SK-N-SH (cell line): ENCODE measurements at regions not wholly inside any gene's neighbourhood (a gene's known extent, or its start where the extent isn't known, plus 50 kb on each side); places are given as distances from the start of the nearest gene placed in this dataset.

ENCODE experiments used
- CTCF ChIA-PET: fragments of 300-600, 350-600 bp; formaldehyde crosslinking; extraction: SDS; loops from one replicate; lab custom pipeline; 2021; lab: Yijun Ruan, JAX
- POLR2A ChIA-PET: fragments of 350-600 bp; sonication (Branson Sonifier 250); formaldehyde crosslinking; extraction: SDS; loops from one replicate; lab custom pipeline; 2020; ENCODE audit warnings: antibody characterized with exemption, inconsistent platforms; lab: Yijun Ruan, JAX
- DNase-seq: peaks from one replicate; pipeline ENCODE4 v3.0.0; 2012
- H2AFZ ChIP-seq: fragments of 200-600 bp; sonication (generic); 2 replicates; pipeline ENCODE4 v1.8.1; 2016; ENCODE audit warnings: antibody characterized with exemption, mild to moderate bottlenecking, low read depth
- H3F3A ChIP-seq: fragments of 200-600 bp; sonication (generic); replicated peaks from 2 replicates; pipeline ENCODE3; 2016; ENCODE audit warnings: antibody characterized with exemption, mild to moderate bottlenecking; ENCODE audit not compliant: insufficient read depth
- H3K27ac ChIP-seq, 2 experiments: fragments of 200-500 bp in 1 of 2; fragments of 200-600 bp in 1 of 2; sonication (Bioruptor generic) in 1 of 2; sonication (generic), shearing (Covaris generic) in 1 of 2; 2 replicates each; pipeline versions ENCODE4 v1.5.1 to v1.6.1; 2014 to 2016; ENCODE audit warnings: low read depth in 2 of 2, inconsistent platforms in 1 of 2, low read length in 1 of 2, mild to moderate bottlenecking in 1 of 2, mixed read lengths in 1 of 2
- H3K27me3 ChIP-seq: fragments of 200-600 bp; sonication (generic), shearing (Covaris generic); 2 replicates; pipeline ENCODE4 v1.6.1; 2016; ENCODE audit warnings: mixed run types; ENCODE audit not compliant: insufficient read depth
- H3K36me3 ChIP-seq, 2 experiments: fragments of 200-500 bp in 1 of 2; fragments of 200-600 bp in 1 of 2; sonication (Bioruptor generic) in 1 of 2; sonication (generic) in 1 of 2; replicated peaks in 1 of 2; 2 replicates each; pipeline versions ENCODE3 to v1.5.1; 2014 to 2016; ENCODE audit warnings: low read length in 1 of 2, mild to moderate bottlenecking in 1 of 2; ENCODE audit not compliant: insufficient read depth in 2 of 2, control insufficient read depth in 1 of 2
- H3K4me1 ChIP-seq, 2 experiments: fragments of 200-500 bp in 1 of 2; fragments of 200-600 bp in 1 of 2; sonication (Bioruptor generic) in 1 of 2; sonication (generic), shearing (Covaris generic) in 1 of 2; 2 replicates each; pipeline versions ENCODE4 v1.5.1 to v1.6.1; 2014 to 2016; ENCODE audit warnings: low read depth in 1 of 2, low read length in 1 of 2, mixed run types in 1 of 2; ENCODE audit not compliant: insufficient read depth in 2 of 2, control insufficient read depth in 1 of 2
- H3K4me2 ChIP-seq: fragments of 200-600 bp; sonication (generic), shearing (Covaris generic); 2 replicates; pipeline ENCODE4 v1.6.1; 2017; ENCODE audit warnings: mixed run types
- H3K4me3 ChIP-seq, 2 experiments: fragments of 200-500 bp in 1 of 2; fragments of 200-600 bp in 1 of 2; sonication (Bioruptor generic) in 1 of 2; sonication (generic), shearing (Covaris generic) in 1 of 2; 2 replicates each; pipeline versions ENCODE4 v1.5.1 to v1.8.1; 2014 to 2016; ENCODE audit warnings: low read depth in 2 of 2, inconsistent platforms in 1 of 2, low read length in 1 of 2, mild to moderate bottlenecking in 1 of 2, mixed read lengths in 1 of 2, moderate library complexity in 1 of 2
- H3K79me2 ChIP-seq: fragments of 200-600 bp; sonication (generic); 2 replicates; pipeline ENCODE4 v1.8.1; 2017; ENCODE audit warnings: mild to moderate bottlenecking; ENCODE audit not compliant: insufficient read depth
- H3K9ac ChIP-seq: fragments of 200-600 bp; sonication (generic); 2 replicates; pipeline ENCODE4 v1.6.1; 2017; ENCODE audit warnings: mixed run types
- H3K9me2 ChIP-seq: fragments of 200-600 bp; sonication (generic); 2 replicates; pipeline ENCODE4 v1.6.1; 2017; ENCODE audit warnings: mixed run types
- H3K9me3 ChIP-seq: fragments of 200-600 bp; sonication (generic); 2 replicates; pipeline ENCODE4 v1.6.1; 2017; ENCODE audit warnings: mixed run types, mild to moderate bottlenecking, moderate library complexity
- H4K20me1 ChIP-seq: fragments of 200-600 bp; sonication (generic); 2 replicates; pipeline ENCODE4 v1.6.1; 2017; ENCODE audit warnings: mild to moderate bottlenecking, mixed run types; ENCODE audit not compliant: insufficient read depth
- CHD2 ChIP-seq: fragments of 150-350 bp; IDR thresholded peaks from 2 replicates; pipeline ENCODE4 v1.6.1; 2018; ENCODE audit warnings: low read length; ENCODE audit not compliant: partially characterized antibody
- CTCF ChIP-seq: fragments of 200-600 bp; sonication (generic); IDR thresholded peaks from 2 replicates; pipeline ENCODE4 v1.6.1; 2017; ENCODE audit warnings: antibody characterized with exemption, mild to moderate bottlenecking, moderate library complexity
- ELF1 ChIP-seq: IDR thresholded peaks from 2 replicates; pipeline ENCODE4 v1.4.0; 2012
- EP300 ChIP-seq, 2 experiments: IDR thresholded peaks; 2 replicates each; pipeline versions ENCODE4 v1.4.0 to v1.6.1; 2012; ENCODE audit warnings: borderline replicate concordance in 1 of 2, low read depth in 1 of 2, low read length in 1 of 2
- EZH2phosphoT487 ChIP-seq: fragments of 200-600 bp; sonication (generic); IDR thresholded peaks from 2 replicates; pipeline ENCODE4 v1.6.1; 2017; ENCODE audit warnings: low read depth, mixed run types, mild to moderate bottlenecking, antibody characterized with exemption, moderate library complexity, borderline replicate concordance
- IRF3 ChIP-seq: fragments of 150-350 bp; IDR thresholded peaks from 2 replicates; pipeline ENCODE4 v1.6.1; 2016; ENCODE audit warnings: mild to moderate bottlenecking, low read depth, low read length
- JUND ChIP-seq: IDR thresholded peaks from 2 replicates; pipeline ENCODE4 v1.4.0; 2012
- MAX ChIP-seq: IDR thresholded peaks from 2 replicates; pipeline ENCODE4 v1.4.0; 2012; ENCODE audit warnings: low read depth
- MEF2A ChIP-seq: IDR thresholded peaks from 2 replicates; pipeline ENCODE4 v1.4.0; 2012; ENCODE audit warnings: low read depth, borderline replicate concordance
- POLR2AphosphoS5 ChIP-seq: IDR thresholded peaks from 2 replicates; pipeline ENCODE4 v1.6.1; 2012; ENCODE audit warnings: low read depth, low read length
- RAD21 ChIP-seq: IDR thresholded peaks from 2 replicates; pipeline ENCODE4 v1.6.1; 2012; ENCODE audit warnings: mild to moderate bottlenecking, low read length
- RCOR1 ChIP-seq: fragments of 150-350 bp; IDR thresholded peaks from 2 replicates; pipeline ENCODE4 v1.6.1; 2017; ENCODE audit warnings: antibody characterized with exemption, low read length
- RFX5 ChIP-seq: IDR thresholded peaks from 2 replicates; pipeline ENCODE4 v1.6.1; 2012; ENCODE audit warnings: mild to moderate bottlenecking, improper control_type of control experiment, low read length
- SIN3A ChIP-seq: IDR thresholded peaks from 2 replicates; pipeline ENCODE4 v1.6.1; 2012; ENCODE audit warnings: low read depth, mild to moderate bottlenecking, low read length, moderate library complexity, borderline replicate concordance
- TEAD4 ChIP-seq: IDR thresholded peaks from 2 replicates; pipeline ENCODE4 v1.4.0; 2012; ENCODE audit warnings: mild to moderate bottlenecking, borderline replicate concordance; ENCODE audit not compliant: insufficient read depth
- USF1 ChIP-seq: IDR thresholded peaks from 2 replicates; pipeline ENCODE4 v1.4.0; 2012; ENCODE audit warnings: low read depth, borderline replicate concordance
- ZBTB33 ChIP-seq: IDR thresholded peaks from 2 replicates; pipeline ENCODE4 v1.4.0; 2012; ENCODE audit warnings: low read depth, borderline replicate concordance
- WGBS: methylation state at CpG from one replicate; pipeline ENCODE4 v1.1.6; 2017; ENCODE audit warnings: low lambda C conversion rate; 5-methylcytosine and 5-hydroxymethylcytosine counted together

- no peak overlapping the region for H3K4me3 ChIP-seq
- H2AFZ ChIP-seq, result no peak overlapping the region
- no peak for DNase-seq
- H4K20me1 ChIP-seq, result no peaks in the 10 kb centered on the region
- no peaks in the 10 kb centered on the region for H3K4me1 ChIP-seq
- TF ChIP-seq ELF1, result no peak
- TF ChIP-seq IRF3, result no peak
- TF ChIP-seq CTCF, result no peak
- TF ChIP-seq RFX5, result no peak
- TF ChIP-seq JUND, result no peak
- TF ChIP-seq CHD2, result no peak
- TF ChIP-seq POLR2AphosphoS5, result no peak
- no peak for TF ChIP-seq MEF2A
- no peak for TF ChIP-seq EP300 (IDR thresholded peaks at IDR 0.05; ENCODE audit: borderline replicate concordance in 1 of 2, low read depth in 1 of 2, low read length in 1 of 2)
- TF ChIP-seq ZBTB33, result no peak
- no peak for TF ChIP-seq RCOR1
- no peak for TF ChIP-seq SIN3A
- TF ChIP-seq USF1, result no peak
- no peak for TF ChIP-seq MAX
- TF ChIP-seq TEAD4, result no peak
- TF ChIP-seq RAD21, result no peak
- TF ChIP-seq EZH2phosphoT487, result no peak
- H3K27ac ChIP-seq, result no peak overlapping the region
- 1% methylated on average over 4 of the region's 4 CpGs for WGBS
- no peak overlapping the region for H3K9ac ChIP-seq
- no peaks in the 10 kb centered on the region for H3K27me3 ChIP-seq
- no peaks in the 10 kb centered on the region for H3K9me3 ChIP-seq
- CTCF ChIA-PET, result no interaction called here
- no peaks in the 10 kb centered on the region for H3K36me3 ChIP-seq
- no peak overlapping the region for H3K4me2 ChIP-seq
- POLR2A ChIA-PET, result no interaction called here
- H3F3A ChIP-seq, result no peaks in the 10 kb centered on the region
- H3K79me2 ChIP-seq, result no peaks in the 10 kb centered on the region
- no peaks in the 10 kb centered on the region for H3K9me2 ChIP-seq
Observed at GRCh38 chr4:132094017-132094416, 1055.1 kb upstream of the PCDH10 start.
